HL-60/S4 treated with phorbol 12-myristate 13-acetate at 8.2 ng/mL for 4 days and 3 days (cell line): ENCODE measurements at regions not wholly inside any gene's neighbourhood (a gene's known extent, or its start where the extent isn't known, plus 50 kb on each side); places are given as distances from the start of the nearest gene placed in this dataset.

Experiments
- in situ Hi-C: fragments of 300-500 bp; cut with MboI; formaldehyde crosslinking; loops from 2 replicates; pipeline ENCODE4 v1.15.0; 2022; ENCODE audit warnings: low sequenced_read_pairs

GRCh38 chrX:15918003-15918402 is 63.4 kb upstream of the AP1S2 start:
- in situ Hi-C loops = loop anchor here (10.0 kb wide), 1 partner anchor 63 kb away; the partner anchor contains the start of gene AP1S2

- in situ Hi-C loops = loop anchor here (10.0 kb wide), 1 partner anchor 62 kb away; the partner anchor contains the start of gene AP1S2
These were observed 62.1 kb upstream of the AP1S2 start for GRCh38 chrX:15916704-15917084.

- in situ Hi-C loops = loop anchor here (10.0 kb wide), 1 partner anchor 61 kb away; the partner anchor contains the start of gene AP1S2
These were observed 61.5 kb upstream of the AP1S2 start for GRCh38 chrX:15915959-15916703.

- in situ Hi-C loops = loop anchor here (10.0 kb wide), 1 partner anchor 60 kb away; the partner anchor contains the start of gene AP1S2
These were observed 59.9 kb upstream of the AP1S2 start for GRCh38 chrX:15914486-15914885.

GRCh38 chrX:15913146-15913545 is 58.5 kb upstream of the AP1S2 start:
- in situ Hi-C loops = loop anchor here (10.0 kb wide), 1 partner anchor 58 kb away; the partner anchor contains the start of gene AP1S2

GRCh38 chrX:15911734-15912550 is 57.3 kb upstream of the AP1S2 start:
- in situ Hi-C loops = loop anchor here (10.0 kb wide), 1 partner anchor 57 kb away; the partner anchor contains the start of gene AP1S2

GRCh38 chrX:15909605-15910004 is 55.0 kb upstream of the AP1S2 start:
- in situ Hi-C loops = loop anchor here (10.0 kb wide), 1 partner anchor 55 kb away; the partner anchor contains the start of gene AP1S2

- in situ Hi-C loops = no loop called here
These were observed 54.1 kb upstream of the AP1S2 start for GRCh38 chrX:15908603-15909290.

GRCh38 chrX:15906041-15906943 is 51.7 kb upstream of the AP1S2 start:
- in situ Hi-C loops = no loop called here
